ENCODE measurements at regions not wholly inside any gene's neighbourhood (a gene's known extent, or its start where the extent isn't known, plus 50 kb on each side); places are given as distances from the start of the nearest gene placed in this dataset.

GRCh38 chr18:78792736-78793135 lies 186.9 kb upstream of the SALL3 start:
- TF ChIP-seq, protein P1, sequence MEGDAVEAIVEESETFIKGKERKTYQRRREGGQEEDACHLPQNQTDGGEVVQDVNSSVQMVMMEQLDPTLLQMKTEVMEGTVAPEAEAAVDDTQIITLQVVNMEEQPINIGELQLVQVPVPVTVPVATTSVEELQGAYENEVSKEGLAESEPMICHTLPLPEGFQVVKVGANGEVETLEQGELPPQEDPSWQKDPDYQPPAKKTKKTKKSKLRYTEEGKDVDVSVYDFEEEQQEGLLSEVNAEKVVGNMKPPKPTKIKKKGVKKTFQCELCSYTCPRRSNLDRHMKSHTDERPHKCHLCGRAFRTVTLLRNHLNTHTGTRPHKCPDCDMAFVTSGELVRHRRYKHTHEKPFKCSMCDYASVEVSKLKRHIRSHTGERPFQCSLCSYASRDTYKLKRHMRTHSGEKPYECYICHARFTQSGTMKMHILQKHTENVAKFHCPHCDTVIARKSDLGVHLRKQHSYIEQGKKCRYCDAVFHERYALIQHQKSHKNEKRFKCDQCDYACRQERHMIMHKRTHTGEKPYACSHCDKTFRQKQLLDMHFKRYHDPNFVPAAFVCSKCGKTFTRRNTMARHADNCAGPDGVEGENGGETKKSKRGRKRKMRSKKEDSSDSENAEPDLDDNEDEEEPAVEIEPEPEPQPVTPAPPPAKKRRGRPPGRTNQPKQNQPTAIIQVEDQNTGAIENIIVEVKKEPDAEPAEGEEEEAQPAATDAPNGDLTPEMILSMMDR (optimal IDR thresholded peaks at IDR 0.05 in 1 of 3, IDR thresholded peaks at IDR 0.05 in 1 of 3, conservative IDR thresholded peaks at IDR 0.05 in 1 of 3; ENCODE audit: extremely low read depth in 1 of 3, insufficient read depth in 2 of 3, low read length in 3 of 3) = no peak
- no peak for TF ChIP-seq EZH2 (IDR thresholded peaks at IDR 0.05; ENCODE audit: low read length)
- Histone ChIP-seq H3K4me1 (ENCODE audit: control insufficient read depth, extremely low read depth, insufficient read depth, low read length) (no peaks in the 10 kb centered on the region), H3K27ac (ENCODE audit: control insufficient read depth, insufficient read depth, low read length) (no peak overlapping the region), H3K79me2 (ENCODE audit: control insufficient read depth, insufficient read depth, low read length) (no peaks in the 10 kb centered on the region), H3K9me1 (ENCODE audit: control insufficient read depth, extremely low read depth, insufficient read depth, low read length) (no peaks in the 10 kb centered on the region), H3K4me3 (ENCODE audit: control insufficient read depth in 2 of 3, extremely low read depth in 1 of 3, insufficient read depth in 2 of 3, low read depth in 1 of 3, low read length in 3 of 3) (no peak overlapping the region), H2AFZ (ENCODE audit: control insufficient read depth, low read length) (no peak overlapping the region), H3K36me3 (ENCODE audit: control insufficient read depth in 2 of 2, extremely low read depth in 1 of 2, insufficient read depth in 2 of 2, low read length in 2 of 2) (no peaks in the 10 kb centered on the region), H3K9ac (ENCODE audit: control insufficient read depth, extremely low read depth, insufficient read depth, low read length) (no peak overlapping the region), H3K9me3 (ENCODE audit: control insufficient read depth, low read depth, low read length) (peaks cover 20% of the 10 kb centered on the region), H3K27me3 (ENCODE audit: control insufficient read depth, extremely low read depth, insufficient read depth, low read length) (no peaks in the 10 kb centered on the region), H3K4me2 (ENCODE audit: control insufficient read depth, extremely low read depth, insufficient read depth, low read depth, low read length) (no peak overlapping the region), H4K20me1 (ENCODE audit: control insufficient read depth, extremely low read depth, insufficient read depth, low read length) (no peaks in the 10 kb centered on the region)
- dilution Hi-C loops (cut with MboI; ENCODE audit: extremely low pct_ligation_motif_present, low sequenced_read_pairs) = no loop called here
- FAIRE-seq = no peak
- DNase-seq (ENCODE audit: low read depth, low spot score) = no peak

DNA sequence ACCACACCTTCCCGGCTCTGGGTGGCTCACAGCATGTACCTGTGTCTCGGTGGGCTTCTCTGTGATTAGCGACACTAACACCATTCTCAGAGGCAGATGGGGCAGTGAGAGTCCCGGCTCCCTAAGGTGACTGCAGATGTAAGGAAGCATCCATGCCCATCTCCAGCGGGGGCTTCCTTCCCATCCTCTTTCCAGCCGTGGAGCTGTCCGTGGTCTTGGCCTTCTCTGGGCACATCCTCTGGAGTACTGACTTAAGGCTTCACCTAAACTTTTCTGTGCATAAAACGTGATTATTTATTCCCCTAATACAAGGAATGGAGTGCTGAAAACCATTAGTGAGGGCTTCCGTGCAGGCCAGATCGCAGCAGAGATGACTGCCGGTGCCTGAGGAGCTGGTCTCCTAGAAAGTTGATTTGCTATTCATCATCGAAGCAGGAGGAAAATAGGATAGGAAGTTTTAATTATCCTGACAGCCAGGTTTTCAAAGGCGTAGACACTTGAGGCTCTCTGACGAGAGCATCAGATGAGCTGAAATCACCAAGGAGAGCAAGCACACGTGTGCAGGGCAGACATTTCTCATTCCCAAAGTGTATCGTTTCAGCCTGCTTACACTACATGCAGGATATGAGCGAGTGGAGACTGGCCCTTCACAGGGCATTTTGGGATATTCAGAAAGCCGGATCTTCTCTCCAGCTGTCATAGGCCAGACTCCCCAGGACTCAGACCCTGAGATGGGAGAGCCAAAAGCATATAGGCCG lies 186.1 kb upstream of the SALL3 start:
- no peak for TF ChIP-seq EZH2 (IDR thresholded peaks at IDR 0.05; ENCODE audit: low read length)
- TF ChIP-seq, protein P1 (optimal IDR thresholded peaks at IDR 0.05 in 1 of 3, IDR thresholded peaks at IDR 0.05 in 1 of 3, conservative IDR thresholded peaks at IDR 0.05 in 1 of 3; ENCODE audit: extremely low read depth in 1 of 3, insufficient read depth in 2 of 3, low read length in 3 of 3) = no peak
- no peak overlapping the region for H3K27ac ChIP-seq (ENCODE audit: control insufficient read depth, insufficient read depth, low read length)
- no peaks in the 10 kb centered on the region for H3K36me3 ChIP-seq (ENCODE audit: control insufficient read depth in 2 of 2, extremely low read depth in 1 of 2, insufficient read depth in 2 of 2, low read length in 2 of 2)
- no peaks in the 10 kb centered on the region for H3K9me1 ChIP-seq (ENCODE audit: control insufficient read depth, extremely low read depth, insufficient read depth, low read length)
- H3K9me3 ChIP-seq (ENCODE audit: control insufficient read depth, low read depth, low read length) = peaks cover 19% of the 10 kb centered on the region
- FAIRE-seq (no peak), DNase-seq (ENCODE audit: low read depth, low spot score) (no peak)
- no peaks in the 10 kb centered on the region for H3K27me3 ChIP-seq (ENCODE audit: control insufficient read depth, extremely low read depth, insufficient read depth, low read length)
- no peak overlapping the region for H2AFZ ChIP-seq (ENCODE audit: control insufficient read depth, low read length)
- H3K4me1 ChIP-seq (ENCODE audit: control insufficient read depth, extremely low read depth, insufficient read depth, low read length) = no peaks in the 10 kb centered on the region
- H3K9ac ChIP-seq (ENCODE audit: control insufficient read depth, extremely low read depth, insufficient read depth, low read length) = no peak overlapping the region
- no peak overlapping the region for H3K4me3 ChIP-seq (ENCODE audit: control insufficient read depth in 2 of 3, extremely low read depth in 1 of 3, insufficient read depth in 2 of 3, low read depth in 1 of 3, low read length in 3 of 3)
- no peak overlapping the region for H3K4me2 ChIP-seq (ENCODE audit: control insufficient read depth, extremely low read depth, insufficient read depth, low read depth, low read length)
- no peaks in the 10 kb centered on the region for H4K20me1 ChIP-seq (ENCODE audit: control insufficient read depth, extremely low read depth, insufficient read depth, low read length)
- dilution Hi-C loops (cut with MboI; ENCODE audit: extremely low pct_ligation_motif_present, low sequenced_read_pairs) = no loop called here
- no peaks in the 10 kb centered on the region for H3K79me2 ChIP-seq (ENCODE audit: control insufficient read depth, insufficient read depth, low read length)

Data from keratinocyte (primary cell).